Natural killer cell (primary cell): ENCODE measurements at regions not wholly inside any gene's neighbourhood (a gene's known extent, or its start where the extent isn't known, plus 50 kb on each side); places are given as distances from the start of the nearest gene placed in this dataset.
"Not testable (repeated sequence)": the region's sequence is repeated elsewhere in the genome, so short reads cannot be mapped to it uniquely, and the experiment has no call there.

Experiments
- ATAC-seq, 3 donors: fragments of 150-1000 bp in 2 of 3; fragments of 200-7000 bp in 1 of 3; cut with Tn5 transposase; 1 replicate in 1 of 3; 2 replicates in 2 of 3; pipeline ENCODE4 v1.10.0; 2021; ENCODE audit warnings: mild to moderate bottlenecking in 2 of 3, moderate library complexity in 2 of 3
- DNase-seq, 2 donors: peaks; one replicate each; pipeline versions ENCODE4 v3.0.0 to v3.0.0-alpha.2; 2013 to 2021; ENCODE audit warnings: mixed read lengths in 1 of 2
- H3K27ac ChIP-seq: one replicate; pipeline ENCODE4 v1.5.1; 2013; ENCODE audit warnings: mild to moderate bottlenecking, low read length
- H3K27me3 ChIP-seq: one replicate; pipeline ENCODE4 v1.6.1; 2013; ENCODE audit warnings: low read length; ENCODE audit not compliant: control insufficient read depth, insufficient read depth
- H3K36me3 ChIP-seq: one replicate; pipeline ENCODE4 v1.6.1; 2013; ENCODE audit warnings: low read length; ENCODE audit not compliant: control insufficient read depth, insufficient read depth
- H3K4me1 ChIP-seq: one replicate; pipeline ENCODE4 v1.6.1; 2013; ENCODE audit warnings: low read length; ENCODE audit not compliant: control insufficient read depth, insufficient read depth
- H3K4me3 ChIP-seq: one replicate; pipeline ENCODE4 v1.5.1; 2013; ENCODE audit warnings: low read length
- H3K9me3 ChIP-seq: one replicate; pipeline ENCODE4 v1.6.1; 2013; ENCODE audit warnings: low read length; ENCODE audit not compliant: control insufficient read depth, insufficient read depth
- H3K27ac Mint-ChIP-seq, 2 donors: one replicate each; pipeline ENCODE4 v1.8.0; 2022; ENCODE audit warnings: mild to moderate bottlenecking in 2 of 2, mixed read lengths in 2 of 2, moderate library complexity in 1 of 2
- H3K27me3 Mint-ChIP-seq, 2 donors: one replicate each; pipeline ENCODE4 v1.8.0; 2022; ENCODE audit warnings: low read depth in 2 of 2, mixed read lengths in 2 of 2
- H3K36me3 Mint-ChIP-seq: one replicate; pipeline ENCODE4 v1.8.0; 2022; ENCODE audit warnings: mixed read lengths
- H3K4me1 Mint-ChIP-seq, 2 donors: one replicate each; pipeline ENCODE4 v1.8.0; 2022; ENCODE audit warnings: mixed read lengths in 2 of 2
- H3K4me3 Mint-ChIP-seq: one replicate; pipeline ENCODE4 v1.8.0; 2022; ENCODE audit warnings: mild to moderate bottlenecking, moderate library complexity, mixed read lengths
- H3K9me3 Mint-ChIP-seq, 2 donors: one replicate each; pipeline ENCODE4 v1.8.0; 2022; ENCODE audit warnings: mixed read lengths in 2 of 2
- WGBS: methylation state at CpG from one replicate; pipeline ENCODE4 v1.1.7; 2013; ENCODE audit warnings: missing lambda C conversion rate; ENCODE audit not compliant: insufficient coverage; 5-methylcytosine and 5-hydroxymethylcytosine counted together
- intact Hi-C: fragments of 100-400 bp; cut with micrococcal nuclease; formaldehyde crosslinking; loops from one replicate; pipeline ENCODE4 v1.14.2; 2022

GRCh38 chr21:6154524-6155320, 4366.7 kb upstream of the TPTE start:
- H3K36me3 Mint-ChIP-seq, H3K27me3 Mint-ChIP-seq, H3K9me3 ChIP-seq, H3K4me3 ChIP-seq, H3K4me1 ChIP-seq, intact Hi-C loops, H3K27ac ChIP-seq, H3K4me1 Mint-ChIP-seq, H3K9me3 Mint-ChIP-seq, H3K4me3 Mint-ChIP-seq, DNase-seq, H3K36me3 ChIP-seq, H3K27me3 ChIP-seq, H3K27ac Mint-ChIP-seq: not testable (repeated sequence)
- ATAC-seq: peak; percentile 93 to 94 (median 93)
- whole genome bisulfite sequencing: no CpG with 5 or more reads among the region's 30 CpGs

- H3K36me3 ChIP-seq, H3K9me3 ChIP-seq, ATAC-seq, H3K36me3 Mint-ChIP-seq, H3K27ac ChIP-seq, H3K4me3 ChIP-seq, H3K27me3 Mint-ChIP-seq, H3K27me3 ChIP-seq, H3K4me3 Mint-ChIP-seq, H3K4me1 ChIP-seq, H3K4me1 Mint-ChIP-seq, DNase-seq, H3K9me3 Mint-ChIP-seq, intact Hi-C loops, H3K27ac Mint-ChIP-seq: not testable (repeated sequence)
- no CpG with 5 or more reads among the region's 27 CpGs for WGBS
These were observed 4364.5 kb upstream of the TPTE start for GRCh38 chr21:6156712-6157389.

GRCh38 chr21:6157515-6157914, 4363.9 kb upstream of the TPTE start:
- H3K27me3 Mint-ChIP-seq, H3K4me1 Mint-ChIP-seq, H3K27ac ChIP-seq, ATAC-seq, DNase-seq, H3K4me3 ChIP-seq, H3K9me3 Mint-ChIP-seq, H3K36me3 ChIP-seq, intact Hi-C loops, H3K4me1 ChIP-seq, H3K4me3 Mint-ChIP-seq, H3K27me3 ChIP-seq, H3K27ac Mint-ChIP-seq, H3K36me3 Mint-ChIP-seq, H3K9me3 ChIP-seq: not testable (repeated sequence)
- no CpG with 5 or more reads among the region's 11 CpGs for WGBS

GRCh38 chr21:6158171-6158570, 4363.2 kb upstream of the TPTE start:
- H3K4me1 Mint-ChIP-seq, H3K4me3 Mint-ChIP-seq, H3K27me3 Mint-ChIP-seq, H3K36me3 Mint-ChIP-seq, H3K36me3 ChIP-seq, DNase-seq, H3K27ac Mint-ChIP-seq, H3K27me3 ChIP-seq, H3K27ac ChIP-seq, ATAC-seq, H3K4me1 ChIP-seq, H3K4me3 ChIP-seq, H3K9me3 ChIP-seq, intact Hi-C loops, H3K9me3 Mint-ChIP-seq: not testable (repeated sequence)
- no CpG with 5 or more reads among the region's 9 CpGs for WGBS
